HG03439 (cell line): ENCODE measurements at regions not wholly inside any gene's neighbourhood (a gene's known extent, or its start where the extent isn't known, plus 50 kb on each side); places are given as distances from the start of the nearest gene placed in this dataset.
"Not testable (repeated sequence)": the region's sequence is repeated elsewhere in the genome, so short reads cannot be mapped to it uniquely, and the experiment has no call there.

Experiments used
- ATAC-seq: cut with Tn5 transposase; IDR thresholded peaks from one replicate; pipeline ENCODE4 v1.9.1; 2021; ENCODE audit warnings: mild to moderate bottlenecking, moderate library complexity; ENCODE audit not compliant: unreplicated experiment

DNA sequence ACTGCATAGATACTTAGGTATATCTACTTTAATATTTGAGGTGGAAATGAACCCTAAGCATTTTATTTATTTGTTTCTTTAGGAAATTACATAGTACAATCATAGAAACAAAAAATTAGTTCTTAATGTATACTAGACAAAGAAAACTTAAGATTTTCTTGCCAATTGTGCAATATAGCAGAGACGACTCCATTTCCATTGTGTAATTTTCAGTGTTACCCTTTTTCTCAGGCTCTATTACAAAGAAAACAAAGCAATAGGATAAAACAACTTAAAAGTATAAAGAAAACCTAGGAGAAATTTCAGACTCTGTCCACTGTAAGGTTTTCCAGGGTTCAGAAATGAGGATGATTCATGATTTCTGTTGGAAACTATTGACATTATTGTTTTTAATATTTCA lies 89.0 kb upstream of the SERTAD2 start:
- no peak for ATAC-seq

DNA sequence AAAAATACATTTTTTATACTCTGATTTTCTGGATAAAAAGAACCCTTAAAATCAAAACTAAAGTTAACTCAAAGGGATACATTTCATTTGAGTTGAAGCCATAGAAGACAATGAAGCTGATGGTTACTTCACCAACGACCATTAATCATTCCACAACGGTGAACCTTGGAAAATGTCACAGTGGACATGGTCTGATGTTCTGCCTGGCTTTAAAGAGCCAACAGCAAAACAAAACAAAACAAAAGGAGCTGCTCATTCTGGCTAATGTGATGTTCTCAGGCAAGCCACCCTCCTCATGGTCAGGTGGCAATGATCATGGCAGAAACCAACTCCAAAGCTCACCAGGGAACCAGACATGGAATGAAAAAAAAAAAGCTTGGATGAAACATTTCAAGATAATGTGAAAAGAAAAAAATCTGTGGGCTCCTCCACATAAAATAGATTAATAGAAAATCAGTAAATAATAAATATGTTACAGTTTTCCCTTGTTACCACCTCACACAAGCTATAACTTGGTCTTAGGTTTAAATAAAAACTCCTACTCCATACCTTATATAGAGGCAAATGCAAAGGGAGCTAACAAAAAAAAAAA lies 90.1 kb upstream of the SERTAD2 start:
- ATAC-seq = no peak

DNA sequence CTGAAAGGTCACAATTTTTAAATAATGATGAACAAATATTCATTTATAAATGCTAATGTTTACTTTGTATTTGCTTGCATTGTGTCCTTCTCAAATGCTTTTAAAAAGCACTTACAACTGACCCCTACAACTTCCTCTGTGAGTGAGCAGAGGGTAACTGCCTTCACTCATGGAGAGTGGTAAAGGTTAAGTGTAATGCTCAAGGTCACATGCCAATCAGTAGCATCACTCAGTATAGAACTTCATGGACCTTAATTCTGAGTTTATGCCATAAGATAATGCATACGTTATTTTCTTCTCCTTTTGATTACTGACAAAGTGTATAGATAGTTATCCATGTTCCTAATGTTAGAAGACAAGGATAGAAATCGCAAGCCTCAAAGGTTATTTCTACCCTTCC lies 91.8 kb upstream of the SERTAD2 start:
- ATAC-seq = no peak

DNA sequence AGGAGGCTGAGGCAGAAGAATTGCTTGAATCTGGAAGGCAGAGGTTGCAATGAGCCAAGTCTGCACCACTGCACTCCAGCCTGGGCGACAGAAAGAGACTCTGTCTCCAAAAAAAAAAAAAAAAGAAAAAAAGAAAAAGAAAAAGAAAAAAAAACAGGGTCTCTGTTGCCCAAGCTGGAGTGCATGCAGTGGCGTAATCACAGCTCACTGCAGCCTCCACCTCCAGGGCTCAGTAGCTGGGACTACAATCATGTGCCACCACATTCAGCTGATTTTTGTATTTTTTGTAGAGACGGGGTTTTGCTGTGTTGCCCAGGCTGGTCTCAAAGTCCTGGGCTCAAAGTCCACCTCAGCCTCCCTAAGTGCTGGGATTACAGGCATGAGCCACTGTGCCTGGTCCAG lies 94.0 kb upstream of the SERTAD2 start:
- not testable (repeated sequence) for ATAC-seq

DNA sequence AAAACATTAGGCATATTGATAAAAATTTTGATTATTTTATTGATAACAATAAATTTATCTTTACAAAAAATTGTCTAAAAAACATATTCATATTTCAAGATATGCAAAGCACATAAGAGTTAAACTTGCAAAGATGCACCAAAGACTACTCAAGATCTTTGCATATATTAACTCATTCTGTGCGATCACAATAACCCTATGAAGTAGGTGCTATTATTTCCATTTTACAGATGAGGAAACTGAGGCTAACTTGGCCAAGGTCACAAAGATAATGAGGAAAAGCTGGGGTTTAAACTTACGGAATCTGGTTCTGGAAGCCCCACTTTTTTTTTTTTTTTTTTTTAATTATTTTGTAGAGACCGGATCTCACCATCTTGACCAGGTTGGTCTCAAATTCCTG lies 94.4 kb upstream of the SERTAD2 start:
- no peak for ATAC-seq

DNA sequence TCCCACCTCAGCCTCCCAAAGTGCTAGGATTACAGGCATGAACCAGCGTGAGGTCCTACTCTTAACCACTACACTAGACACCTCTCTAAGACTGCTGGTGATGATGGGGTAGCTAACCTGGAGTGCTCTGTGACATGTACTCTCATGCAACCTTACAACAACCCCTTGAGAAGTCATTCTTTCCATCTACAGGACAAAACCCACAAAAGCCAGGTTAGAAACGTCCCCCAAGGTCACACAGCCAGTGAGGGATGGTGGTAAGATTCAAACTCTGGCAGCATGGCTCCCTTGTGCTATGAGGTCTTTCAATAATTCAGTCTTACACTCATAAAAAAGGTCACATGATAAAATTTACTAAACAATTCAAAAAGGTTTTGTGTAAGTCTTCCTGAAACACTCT lies 94.8 kb upstream of the SERTAD2 start:
- no peak for ATAC-seq

DNA sequence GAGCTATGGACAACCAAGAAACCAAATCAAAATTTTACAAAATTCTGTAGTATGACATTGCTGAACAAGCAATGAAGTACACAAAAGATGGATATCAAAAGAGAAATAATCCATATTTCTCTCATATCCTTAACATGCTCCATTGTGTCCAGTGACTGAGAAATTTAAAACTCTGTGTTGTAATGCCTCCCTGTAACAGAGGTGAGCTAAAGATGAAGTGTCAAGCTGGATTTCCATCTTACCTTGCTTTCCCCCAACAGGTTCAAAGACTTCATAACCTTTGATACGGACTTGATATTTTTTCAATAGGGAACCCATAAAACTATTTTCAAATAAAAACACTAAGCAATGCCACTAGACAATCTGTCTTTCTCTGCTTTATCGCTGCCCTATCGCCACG lies 95.7 kb upstream of the SERTAD2 start:
- ATAC-seq = no peak

DNA sequence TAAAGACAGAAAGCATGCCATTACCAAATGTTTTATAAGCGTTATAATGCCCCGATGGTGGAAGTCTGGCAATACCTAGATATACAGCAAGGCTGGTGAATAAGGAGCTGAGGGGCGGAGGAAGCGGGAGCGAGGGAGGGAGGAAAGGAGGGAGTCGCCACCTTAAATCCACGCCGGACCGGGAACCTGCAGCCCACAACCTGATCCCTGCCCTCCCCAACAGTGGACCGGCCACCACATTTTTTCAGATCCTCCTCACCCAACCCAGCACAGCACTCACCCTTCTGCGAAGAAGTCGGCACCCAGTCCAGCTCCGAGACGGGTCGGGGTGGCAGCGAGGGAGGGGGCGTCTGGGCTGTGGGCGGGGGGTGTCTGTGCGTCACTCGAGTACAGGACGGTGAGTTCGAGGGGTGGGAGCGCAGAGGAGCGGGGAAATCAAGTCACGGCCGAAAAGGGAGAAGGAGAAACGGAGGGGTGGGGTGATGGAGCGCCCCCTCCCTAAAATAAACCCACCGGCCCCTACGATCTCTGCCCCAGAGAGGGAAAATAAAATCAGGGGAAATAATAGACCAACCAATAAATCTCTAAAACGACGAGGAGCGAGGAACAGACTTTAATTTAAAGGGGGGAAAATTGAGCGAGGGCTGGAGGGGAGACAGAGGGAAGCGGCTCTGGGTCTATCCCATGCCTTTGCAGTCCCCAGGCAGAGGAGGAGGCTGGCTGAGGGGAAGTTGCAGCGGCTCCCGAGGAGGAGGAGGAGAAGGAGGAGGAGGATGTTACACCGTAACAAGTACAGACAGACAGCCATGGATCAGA lies 96.5 kb upstream of the SERTAD2 start:
- no peak for ATAC-seq

DNA sequence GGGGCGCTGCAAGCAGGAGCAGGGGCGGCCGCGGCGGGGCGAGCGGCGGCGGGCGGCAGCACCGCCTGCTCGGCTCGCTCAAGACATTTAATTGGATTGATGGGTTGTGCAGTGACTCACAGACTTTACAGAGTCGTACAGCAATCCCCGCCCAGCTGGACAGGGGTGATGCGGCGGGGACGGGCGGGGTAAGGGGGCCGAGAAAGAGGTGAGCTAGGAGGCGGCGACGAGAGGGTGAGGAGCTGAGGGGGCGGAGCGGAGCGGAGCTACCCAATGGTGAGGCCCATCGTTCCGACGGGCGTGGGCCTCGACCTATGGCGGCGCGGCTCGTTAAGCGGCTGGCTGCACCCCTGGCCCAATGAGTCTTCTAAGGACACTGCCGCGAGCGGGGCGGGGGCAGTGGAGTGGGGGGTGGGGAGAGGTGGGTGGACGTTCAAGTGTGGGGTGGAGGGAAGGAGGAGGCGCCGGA lies 97.1 kb upstream of the SERTAD2 start:
- ATAC-seq = peak; percentile 90

DNA sequence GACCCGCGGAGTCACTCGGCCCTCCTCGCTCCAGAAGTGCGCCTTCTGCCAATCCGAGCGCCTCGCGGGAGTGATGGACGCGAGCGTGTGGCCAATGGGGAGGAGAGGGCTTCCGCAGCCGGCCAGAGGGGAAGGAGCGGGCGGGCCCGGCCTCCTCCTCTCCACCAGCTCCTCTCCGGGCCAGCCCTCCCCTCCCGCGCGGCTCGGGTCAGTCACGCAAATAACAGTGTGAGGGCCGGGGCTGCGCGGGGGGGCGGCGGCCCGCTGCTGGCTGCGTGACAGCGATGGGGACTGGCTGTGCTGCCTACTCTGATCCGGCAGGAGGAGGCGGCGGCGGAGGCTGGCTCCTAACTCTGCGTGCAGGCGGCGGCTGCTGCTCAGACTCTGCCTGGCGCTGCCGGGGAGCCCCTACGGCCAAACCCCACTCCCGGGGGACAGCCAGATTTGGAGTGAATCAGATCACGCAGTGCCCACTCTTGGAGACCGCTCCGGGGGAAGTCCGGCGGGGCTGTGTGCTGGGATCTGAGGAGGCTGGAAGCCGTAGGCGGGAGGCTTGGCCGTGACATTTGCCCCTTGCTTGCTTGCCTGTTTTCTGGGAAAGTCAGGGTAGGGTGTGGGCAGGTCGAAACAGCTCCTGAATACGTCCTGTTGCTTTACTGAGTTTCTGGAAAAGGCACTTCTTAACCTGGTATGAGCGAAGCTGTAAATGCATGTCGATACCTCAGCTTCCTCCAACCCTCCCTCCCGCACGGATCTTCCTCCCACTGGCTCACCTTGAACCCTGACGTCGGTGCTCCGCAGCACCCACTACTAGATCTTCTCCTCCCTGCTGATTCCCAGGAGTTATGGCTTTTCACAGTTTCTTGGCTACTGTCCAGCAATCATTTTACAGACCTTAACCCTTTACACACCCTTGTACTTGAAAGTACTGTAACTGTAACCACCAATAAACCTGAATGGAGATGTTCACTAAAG lies 97.9 kb upstream of the SERTAD2 start:
- peak; percentile 90 for ATAC-seq

DNA sequence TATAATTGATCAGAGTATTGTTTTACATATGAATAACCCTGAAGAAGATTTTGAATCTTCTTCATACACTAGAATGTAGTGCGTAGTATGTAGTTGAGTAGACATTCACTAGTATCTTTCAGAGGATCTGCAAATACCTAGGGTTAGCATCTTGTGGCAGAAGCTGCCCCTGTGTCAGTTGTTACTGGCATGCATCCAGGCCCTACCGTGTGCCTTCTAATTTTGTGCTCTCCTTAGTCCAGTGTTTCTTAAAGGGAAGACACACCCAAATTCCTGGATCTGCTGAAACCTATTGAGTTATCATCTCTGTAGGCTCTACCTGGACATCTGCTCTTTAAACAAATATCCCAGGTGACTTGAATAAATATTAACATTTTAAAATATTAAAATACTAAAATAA lies 99.7 kb upstream of the SERTAD2 start:
- no peak for ATAC-seq

DNA sequence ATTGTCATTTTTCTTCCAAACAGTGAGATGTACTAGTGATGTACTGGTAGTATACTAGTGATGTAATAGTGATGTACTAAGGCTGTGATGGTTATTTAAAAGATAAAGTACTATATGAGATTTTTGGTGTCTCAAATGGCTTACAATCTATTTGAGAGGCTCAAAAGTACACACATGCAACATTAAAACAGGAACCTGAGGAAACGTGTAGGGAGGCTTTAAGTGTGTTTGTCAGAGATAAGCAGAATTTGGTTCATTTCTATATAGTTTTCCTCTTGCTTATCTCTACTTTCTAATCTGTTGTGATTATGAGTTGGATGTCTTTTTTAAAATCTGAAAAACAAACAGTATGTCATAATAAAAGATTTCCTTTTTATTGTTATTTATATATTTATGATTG lies 100.9 kb upstream of the SERTAD2 start:
- no peak for ATAC-seq

DNA sequence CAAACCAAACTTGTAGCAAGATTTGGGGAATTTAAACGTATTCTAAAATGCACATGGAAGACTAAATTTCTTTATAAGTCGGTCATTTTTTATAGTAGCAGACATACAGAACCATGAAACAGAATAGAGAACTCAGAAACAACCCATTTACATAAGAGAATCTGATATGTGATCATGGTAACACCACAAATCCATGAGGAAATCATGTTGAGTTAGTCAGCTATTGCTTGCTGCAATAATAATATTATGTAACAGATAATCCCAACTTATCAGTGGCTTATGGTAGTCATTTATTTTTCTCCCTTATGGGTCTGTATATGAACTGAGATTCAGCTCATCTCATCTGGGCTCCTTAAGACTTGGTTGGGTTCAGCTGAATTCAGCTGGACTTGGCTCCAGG lies 103.4 kb upstream of the SERTAD2 start:
- ATAC-seq = no peak

DNA sequence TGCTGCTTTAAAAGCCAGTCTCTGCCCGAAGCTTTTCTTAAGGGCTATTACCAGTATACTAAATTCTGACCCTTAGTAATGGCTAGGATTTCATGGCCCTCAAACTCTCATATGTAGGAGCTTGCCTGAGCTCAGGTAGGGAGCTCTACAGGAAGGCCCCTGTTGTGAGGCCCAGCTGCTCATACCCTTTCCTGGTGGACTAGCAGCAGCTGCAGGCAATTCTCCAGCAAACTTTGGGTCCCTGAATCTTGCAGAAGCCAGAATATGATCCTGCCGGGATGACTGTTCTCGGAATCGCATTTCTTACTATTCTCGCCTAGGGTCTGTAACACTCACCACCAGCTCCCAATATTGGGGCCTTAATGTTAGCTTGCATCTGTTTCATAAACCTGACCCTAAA lies 106.4 kb upstream of the SERTAD2 start:
- no peak for ATAC-seq

DNA sequence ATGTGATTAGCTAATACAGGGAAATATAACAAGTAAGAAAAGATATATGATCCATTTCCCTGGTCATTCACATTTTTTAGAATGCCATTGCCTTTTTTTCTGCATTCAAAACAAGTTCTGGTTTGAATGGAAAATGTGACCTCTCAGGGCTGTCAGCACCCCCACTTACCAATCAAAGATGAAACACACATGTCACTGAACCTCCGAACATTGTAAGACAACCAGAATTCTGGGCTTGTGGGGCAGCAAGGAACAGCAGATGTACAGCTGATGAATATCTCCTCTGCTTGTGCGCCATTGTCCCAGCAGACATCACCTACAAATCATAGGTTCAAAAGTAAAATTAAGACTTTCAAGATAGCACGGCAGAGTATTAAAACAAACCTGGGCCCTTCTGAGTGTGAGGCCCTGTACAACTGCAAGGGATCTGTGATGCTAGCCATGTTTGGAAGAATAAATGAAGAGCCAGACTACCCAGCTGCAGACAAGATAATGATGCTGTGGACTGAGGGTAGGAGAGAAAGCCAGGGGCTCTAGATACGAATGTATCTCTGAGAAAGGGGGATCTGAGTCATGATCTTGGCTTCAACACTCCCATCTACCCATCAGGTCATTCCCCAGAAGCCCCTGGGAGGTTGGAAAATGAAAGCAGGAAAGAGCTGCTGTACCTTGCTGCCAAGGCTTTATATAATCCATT lies 108.7 kb upstream of the SERTAD2 start:
- no peak for ATAC-seq

DNA sequence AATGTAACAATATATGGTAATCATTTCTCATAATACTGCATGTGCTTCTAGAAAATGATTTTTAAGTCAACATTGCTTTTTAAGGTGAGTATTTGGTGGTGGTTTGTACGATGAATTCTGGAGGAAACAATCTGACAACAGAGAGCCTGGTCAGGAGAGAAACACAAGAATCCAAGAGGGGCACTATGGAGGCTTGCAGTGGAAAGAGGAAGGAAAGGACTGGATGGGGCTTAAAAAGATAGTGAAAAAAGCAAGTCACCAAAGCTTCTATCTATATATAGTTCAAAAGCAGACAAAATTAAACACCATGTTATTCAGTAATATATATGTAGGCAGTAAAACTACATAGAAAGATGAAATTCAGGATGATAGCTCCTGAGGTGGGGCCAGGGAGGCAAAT lies 109.4 kb upstream of the SERTAD2 start:
- ATAC-seq = no peak

DNA sequence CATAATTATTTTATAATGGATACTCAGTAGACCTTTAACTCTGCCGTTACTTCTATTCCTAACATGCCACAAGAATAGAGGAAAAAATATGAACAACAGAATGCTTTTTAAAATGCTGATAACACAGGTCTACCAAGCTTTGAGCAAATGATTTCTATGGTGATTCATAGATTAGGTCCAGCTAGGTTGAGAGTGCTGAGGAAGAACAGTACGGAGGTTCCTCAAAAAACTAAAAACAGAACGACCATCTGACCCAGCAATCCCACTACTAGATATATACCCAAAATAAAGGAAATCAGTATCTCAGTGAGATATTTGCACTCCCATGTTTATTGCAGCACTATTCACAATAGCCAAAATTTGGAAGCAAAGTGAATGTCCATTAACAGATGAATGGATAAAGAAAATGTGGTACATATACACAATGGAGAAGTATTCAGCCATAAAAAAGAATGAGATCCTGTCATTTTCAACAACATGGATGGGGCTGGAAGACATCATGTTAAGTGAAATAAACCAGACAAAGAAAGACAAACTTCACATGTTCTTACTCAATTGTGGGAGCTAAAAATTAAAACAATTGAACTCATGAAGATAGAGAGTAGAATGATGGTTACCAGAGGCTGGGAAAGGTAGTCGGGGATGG lies 111.6 kb upstream of the SERTAD2 start:
- no peak for ATAC-seq

DNA sequence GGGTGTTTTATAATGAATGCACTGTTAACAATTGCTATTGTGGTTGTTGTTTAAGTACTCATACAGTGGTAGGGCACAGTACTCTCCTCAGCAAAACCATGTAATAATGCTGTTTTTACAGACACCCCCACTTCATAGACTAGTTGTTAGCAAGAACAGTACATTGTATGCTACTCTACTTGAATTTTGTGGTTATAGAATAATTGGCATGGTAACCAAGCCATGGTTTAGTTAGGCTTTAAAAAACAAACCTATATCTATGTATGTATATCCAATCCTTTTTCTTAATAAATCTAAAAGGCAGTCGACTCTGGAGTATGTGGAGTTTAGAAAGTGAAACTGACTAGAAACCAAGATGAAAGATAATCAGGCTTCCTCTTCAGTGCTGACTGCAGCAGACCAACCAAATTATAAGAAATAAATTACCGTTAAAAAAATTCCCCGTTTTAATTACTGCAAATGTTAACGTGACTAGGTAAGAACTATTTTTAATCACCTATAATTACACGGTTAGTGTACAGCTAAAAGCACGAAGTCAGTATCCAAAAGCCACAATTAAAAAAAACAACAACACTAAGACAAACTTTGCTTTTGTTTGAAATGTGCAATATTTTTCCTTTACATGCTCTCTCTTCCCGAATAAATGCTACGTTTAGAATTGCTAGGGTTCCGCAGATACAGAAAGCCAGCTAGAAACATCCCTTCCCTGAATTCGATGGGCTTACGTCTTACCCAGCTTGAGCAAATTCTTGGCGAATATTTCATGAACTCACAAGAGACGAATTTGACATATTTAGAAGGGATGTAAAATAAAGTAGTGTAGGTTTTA lies 113.3 kb upstream of the SERTAD2 start:
- ATAC-seq = peak; percentile 36

DNA sequence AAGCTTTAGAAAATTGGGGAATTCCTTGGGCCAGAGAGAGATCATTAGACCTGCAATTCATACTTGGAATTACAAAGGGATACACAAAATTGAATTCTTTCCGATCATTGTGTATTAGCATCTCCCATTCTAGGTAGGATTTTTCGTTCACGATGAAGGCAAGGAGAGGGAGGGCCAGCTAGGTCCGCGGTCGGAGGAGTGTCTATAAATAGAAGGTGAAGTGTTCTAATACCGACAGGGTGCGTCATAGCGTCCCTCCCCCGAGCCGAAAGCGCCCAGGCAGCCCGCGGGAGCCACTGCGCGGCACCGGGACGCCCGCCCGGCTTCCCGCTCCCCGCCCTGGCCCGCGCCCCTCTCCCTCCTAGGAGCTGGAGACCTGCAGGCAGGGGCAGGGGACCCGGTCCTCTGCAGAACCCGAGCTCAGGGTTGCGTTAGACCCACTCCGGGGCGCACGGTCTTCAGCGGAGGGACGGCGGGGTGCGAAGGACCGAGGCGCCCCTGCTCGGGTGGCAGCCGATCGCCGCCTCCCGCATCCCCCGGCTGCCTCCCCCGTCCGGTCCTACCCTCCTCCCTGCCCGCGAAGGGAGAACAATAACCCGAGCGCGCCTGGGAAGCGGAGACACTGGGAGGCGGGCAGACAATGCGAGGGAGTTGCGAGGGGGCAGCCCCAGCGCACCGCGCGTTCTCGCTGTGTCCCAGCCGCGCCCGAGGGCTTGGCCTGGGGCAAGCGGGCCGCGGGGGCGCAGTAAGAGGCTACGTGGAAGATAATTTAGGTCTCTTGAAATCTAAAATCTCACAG lies 114.2 kb upstream of the SERTAD2 start:
- ATAC-seq = peak; percentile 82
